ENCODE measurements at regions not wholly inside any gene's neighbourhood (a gene's known extent, or its start where the extent isn't known, plus 50 kb on each side); places are given as distances from the start of the nearest gene placed in this dataset.

GRCh38 chr4:33425936-33426335 lies 2705.8 kb downstream of the PCDH7 start (continued):
- TF ChIP-seq CHD7 (IDR thresholded peaks at IDR 0.05; ENCODE audit: insufficient replicate concordance, low read length) (no peak), TBP (IDR thresholded peaks at IDR 0.05; ENCODE audit: low read depth, low read length) (no peak)
